Osteoblast (primary cell): ENCODE measurements at regions not wholly inside any gene's neighbourhood (a gene's known extent, or its start where the extent isn't known, plus 50 kb on each side); places are given as distances from the start of the nearest gene placed in this dataset.

Experiments used
- DNase-seq: peaks from one replicate; pipeline ENCODE4 v3.0.0; 2011; ENCODE audit warnings: low spot score, mixed read lengths; ENCODE audit not compliant: insufficient read length; ENCODE audit errors: missing footprints
- H2AFZ ChIP-seq: 2 replicates; pipeline ENCODE4 v1.6.0; 2011; ENCODE audit warnings: mild to moderate bottlenecking, low read length
- H3K27ac ChIP-seq: 2 replicates; pipeline ENCODE4 v1.5.1; 2011; ENCODE audit warnings: mild to moderate bottlenecking, low read depth, low read length, moderate library complexity
- H3K27me3 ChIP-seq: 2 replicates; pipeline ENCODE4 v1.6.0; 2012; ENCODE audit warnings: mild to moderate bottlenecking, control low read depth, inconsistent platforms, low read length, moderate library complexity; ENCODE audit not compliant: insufficient read depth
- H3K36me3 ChIP-seq: 2 replicates; pipeline ENCODE4 v1.5.1; 2011; ENCODE audit warnings: mild to moderate bottlenecking, low read length, control low read depth, moderate library complexity; ENCODE audit not compliant: insufficient read depth
- H3K4me1 ChIP-seq: 2 replicates; pipeline ENCODE4 v1.5.1; 2011; ENCODE audit warnings: mild to moderate bottlenecking, low read length, control low read depth, moderate library complexity; ENCODE audit not compliant: insufficient read depth
- H3K4me2 ChIP-seq: 2 replicates; pipeline ENCODE4 v1.6.0; 2011; ENCODE audit warnings: mild to moderate bottlenecking, low read length; ENCODE audit not compliant: insufficient read depth
- H3K4me3 ChIP-seq: fragments of 200-600 bp; sonication (generic); 3 replicates; pipeline ENCODE4 v1.5.1; 2012; ENCODE audit warnings: mild to moderate bottlenecking, low read length, inconsistent platforms; ENCODE audit not compliant: insufficient read depth
- H3K79me2 ChIP-seq: 2 replicates; pipeline ENCODE4 v1.6.0; 2012; ENCODE audit warnings: mild to moderate bottlenecking, low read length, control low read depth, inconsistent platforms; ENCODE audit not compliant: insufficient read depth
- H3K9me3 ChIP-seq: 2 replicates; pipeline ENCODE4 v1.5.1; 2011; ENCODE audit warnings: low read depth, low read length, control low read depth
- H4K20me1 ChIP-seq: 2 replicates; pipeline ENCODE4 v1.6.0; 2012; ENCODE audit warnings: mild to moderate bottlenecking, low read length, control low read depth; ENCODE audit not compliant: insufficient read depth
- TF ChIP-seq, protein P1 (sequence below): IDR thresholded peaks from 2 replicates; pipeline ENCODE4 v1.5.1; 2011; ENCODE audit warnings: mild to moderate bottlenecking, low read depth, low read length, moderate library complexity; ENCODE audit errors: extremely low read depth

GRCh38 chr20:12265662-12266061, 348.0 kb downstream of the BTBD3 start:
- no peak for DNase-seq
- Histone ChIP-seq H3K4me3 (no peak overlapping the region), H3K27ac (no peak overlapping the region)

GRCh38 chr20:12269579-12269978, 351.9 kb downstream of the BTBD3 start:
- TF ChIP-seq, protein P1, sequence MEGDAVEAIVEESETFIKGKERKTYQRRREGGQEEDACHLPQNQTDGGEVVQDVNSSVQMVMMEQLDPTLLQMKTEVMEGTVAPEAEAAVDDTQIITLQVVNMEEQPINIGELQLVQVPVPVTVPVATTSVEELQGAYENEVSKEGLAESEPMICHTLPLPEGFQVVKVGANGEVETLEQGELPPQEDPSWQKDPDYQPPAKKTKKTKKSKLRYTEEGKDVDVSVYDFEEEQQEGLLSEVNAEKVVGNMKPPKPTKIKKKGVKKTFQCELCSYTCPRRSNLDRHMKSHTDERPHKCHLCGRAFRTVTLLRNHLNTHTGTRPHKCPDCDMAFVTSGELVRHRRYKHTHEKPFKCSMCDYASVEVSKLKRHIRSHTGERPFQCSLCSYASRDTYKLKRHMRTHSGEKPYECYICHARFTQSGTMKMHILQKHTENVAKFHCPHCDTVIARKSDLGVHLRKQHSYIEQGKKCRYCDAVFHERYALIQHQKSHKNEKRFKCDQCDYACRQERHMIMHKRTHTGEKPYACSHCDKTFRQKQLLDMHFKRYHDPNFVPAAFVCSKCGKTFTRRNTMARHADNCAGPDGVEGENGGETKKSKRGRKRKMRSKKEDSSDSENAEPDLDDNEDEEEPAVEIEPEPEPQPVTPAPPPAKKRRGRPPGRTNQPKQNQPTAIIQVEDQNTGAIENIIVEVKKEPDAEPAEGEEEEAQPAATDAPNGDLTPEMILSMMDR = no peak
- H3K9me3 ChIP-seq = no peaks in the 10 kb centered on the region

More at GRCh38 chr20:12265662-12266061, 348.0 kb downstream of the BTBD3 start:
- no peaks in the 10 kb centered on the region for H3K4me1 ChIP-seq
- H4K20me1 ChIP-seq = no peaks in the 10 kb centered on the region
- no peak overlapping the region for H2AFZ ChIP-seq
- TF ChIP-seq, protein P1 = no peak
- no peak overlapping the region for H3K4me2 ChIP-seq
- H3K36me3 ChIP-seq = no peaks in the 10 kb centered on the region
- H3K9me3 ChIP-seq = no peaks in the 10 kb centered on the region
- no peaks in the 10 kb centered on the region for H3K79me2 ChIP-seq
- H3K27me3 ChIP-seq = no peaks in the 10 kb centered on the region

DNA sequence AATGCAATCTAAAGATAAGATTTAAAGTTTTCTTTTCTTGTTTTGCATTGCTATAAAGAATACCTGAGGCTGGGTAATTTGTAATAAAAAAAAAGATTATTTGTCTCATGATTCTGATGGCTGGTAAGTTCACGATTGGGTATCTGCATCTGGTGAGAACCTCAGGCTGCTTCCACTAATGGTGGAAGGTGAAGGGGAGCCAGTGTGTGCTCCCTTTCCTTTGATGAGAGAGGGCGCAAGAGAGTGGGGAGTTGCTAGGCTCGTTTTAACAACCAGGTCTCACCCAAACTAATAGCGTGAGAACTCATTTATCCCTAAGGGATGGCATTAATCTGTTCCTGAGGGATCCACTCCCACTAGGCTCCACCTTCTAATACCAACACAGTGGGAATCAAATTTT, 353.2 kb downstream of the BTBD3 start:
- H3K27me3 ChIP-seq = no peaks in the 10 kb centered on the region
- no peaks in the 10 kb centered on the region for H3K36me3 ChIP-seq
- no peak overlapping the region for H3K4me2 ChIP-seq
- H4K20me1 ChIP-seq = no peaks in the 10 kb centered on the region
- H3K4me1 ChIP-seq = no peaks in the 10 kb centered on the region
- no peaks in the 10 kb centered on the region for H3K79me2 ChIP-seq
- no peak overlapping the region for H3K4me3 ChIP-seq
- no peak for DNase-seq
- TF ChIP-seq, protein P1 = no peak
- no peak overlapping the region for H2AFZ ChIP-seq
- H3K9me3 ChIP-seq = no peaks in the 10 kb centered on the region
- no peak overlapping the region for H3K27ac ChIP-seq

More at GRCh38 chr20:12269579-12269978, 351.9 kb downstream of the BTBD3 start:
- DNase-seq = no peak
- Histone ChIP-seq H3K27me3 (no peaks in the 10 kb centered on the region), H3K79me2 (no peaks in the 10 kb centered on the region), H3K36me3 (no peaks in the 10 kb centered on the region), H3K27ac (no peak overlapping the region), H4K20me1 (no peaks in the 10 kb centered on the region), H3K4me3 (no peak overlapping the region), H3K4me2 (no peak overlapping the region), H2AFZ (no peak overlapping the region), H3K4me1 (no peaks in the 10 kb centered on the region)

DNA sequence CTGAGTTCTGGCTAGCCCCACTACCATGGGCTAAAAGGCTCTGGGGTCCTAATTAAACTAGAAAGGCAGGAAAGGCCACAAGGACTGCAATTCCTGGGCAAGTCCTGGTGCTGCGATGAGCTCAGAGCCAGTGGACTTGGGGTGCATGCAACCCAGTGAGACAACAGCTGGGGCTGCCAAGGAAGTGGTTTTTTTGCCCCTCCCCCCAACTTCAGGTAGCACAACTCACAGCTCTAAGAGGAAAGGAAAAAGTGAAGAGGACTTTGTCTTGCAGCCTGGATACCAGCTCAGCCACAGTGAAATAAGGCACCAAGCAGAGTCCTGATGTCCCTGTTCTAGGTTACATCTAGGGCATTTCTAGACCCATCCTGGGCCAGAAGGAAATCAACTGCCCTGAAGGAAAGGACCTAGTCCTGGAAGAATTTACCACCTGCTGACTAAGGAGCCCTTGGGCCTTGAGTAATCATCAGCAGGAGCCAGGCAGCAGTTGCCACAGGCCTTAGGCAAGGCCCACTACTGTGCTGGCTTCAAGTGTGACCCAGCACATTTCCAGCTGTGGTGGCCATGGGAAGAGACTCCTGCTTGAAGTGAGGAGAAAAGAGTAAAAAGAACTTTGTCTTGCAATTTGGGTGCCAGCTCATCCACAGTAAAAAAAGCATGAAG, 358.4 kb downstream of the BTBD3 start:
- H2AFZ ChIP-seq = no peak overlapping the region
- H3K27ac ChIP-seq = no peak overlapping the region
- H4K20me1 ChIP-seq = no peaks in the 10 kb centered on the region
- H3K4me2 ChIP-seq = no peak overlapping the region
- H3K9me3 ChIP-seq = peaks cover 2% of the 10 kb centered on the region
- no peaks in the 10 kb centered on the region for H3K4me1 ChIP-seq
- no peak overlapping the region for H3K4me3 ChIP-seq
- no peaks in the 10 kb centered on the region for H3K27me3 ChIP-seq
- no peaks in the 10 kb centered on the region for H3K79me2 ChIP-seq
- DNase-seq = no peak
- TF ChIP-seq, protein P1 = no peak
- no peaks in the 10 kb centered on the region for H3K36me3 ChIP-seq
